Upper lobe of left lung (tissue), 4 donors: ENCODE measurements at regions not wholly inside any gene's neighbourhood (a gene's known extent, or its start where the extent isn't known, plus 50 kb on each side); places are given as distances from the start of the nearest gene placed in this dataset.
"Not testable (repeated sequence)": the region's sequence is repeated elsewhere in the genome, so short reads cannot be mapped to it uniquely, and the experiment has no call there.

Experiments used
- CTCF ChIP-seq, 6 experiments: fragments of 450-650 bp in 4 of 6; fragments of 200-600 bp in 2 of 6; sonication (generic) in 2 of 6; IDR thresholded peaks; one replicate each; pipeline ENCODE4 v1.5.1; 2016 to 2019; ENCODE audit warnings: antibody characterized with exemption in 6 of 6
- EP300 ChIP-seq, 4 donors: sonication (generic); formaldehyde crosslinking; IDR thresholded peaks; one replicate each; pipeline ENCODE4 v1.5.1; 2017; ENCODE audit warnings: antibody characterized with exemption in 4 of 4, control low read depth in 2 of 4
- POLR2A ChIP-seq, 4 donors: fragments of 450-650 bp; IDR thresholded peaks; one replicate each; pipeline ENCODE4 v1.5.1; 2016 to 2017; ENCODE audit warnings: antibody characterized with exemption in 4 of 4, mild to moderate bottlenecking in 2 of 4
- POLR2AphosphoS5 ChIP-seq, 2 donors: sonication (generic); formaldehyde crosslinking; IDR thresholded peaks; one replicate each; pipeline ENCODE4 v1.5.1; 2017; ENCODE audit warnings: antibody characterized with exemption in 2 of 2

GRCh38 chrX:92558796-92559195 is 779.6 kb downstream of the PCDH11X start:
- not testable (repeated sequence) for TF ChIP-seq CTCF, EP300, POLR2A, POLR2AphosphoS5 (IDR thresholded peaks at IDR 0.05)
